Neuronal stem cell (in vitro differentiated cells): ENCODE measurements at regions not wholly inside any gene's neighbourhood (a gene's known extent, or its start where the extent isn't known, plus 50 kb on each side); places are given as distances from the start of the nearest gene placed in this dataset.

Experiments
- DNase-seq: peaks from one replicate; pipeline ENCODE4 v3.0.0-alpha.2; 2013; ENCODE audit warnings: low spot score
- H2AFZ ChIP-seq: one replicate; pipeline ENCODE4 v1.6.1; 2013; ENCODE audit warnings: mild to moderate bottlenecking, low read length, inconsistent platforms
- H2AK5ac ChIP-seq: 2 replicates; pipeline ENCODE4 v1.6.1; 2013; ENCODE audit warnings: low read depth, mild to moderate bottlenecking, inconsistent platforms, low read length, moderate library complexity, mixed read lengths
- H2BK120ac ChIP-seq: 2 replicates; pipeline ENCODE4 v1.6.1; 2013; ENCODE audit warnings: low read depth, mild to moderate bottlenecking, inconsistent platforms, low read length, moderate library complexity, mixed read lengths
- H2BK12ac ChIP-seq: one replicate; pipeline ENCODE4 v1.6.1; 2013; ENCODE audit warnings: low read length, inconsistent platforms
- H2BK15ac ChIP-seq: 2 replicates; pipeline ENCODE4 v1.6.1; 2013; ENCODE audit warnings: mild to moderate bottlenecking, low read length, inconsistent platforms, mixed read lengths
- H2BK5ac ChIP-seq: one replicate; pipeline ENCODE4 v1.6.1; 2013; ENCODE audit warnings: inconsistent platforms, mild to moderate bottlenecking, low read length, moderate library complexity
- H3K14ac ChIP-seq: one replicate; pipeline ENCODE4 v1.6.1; 2013; ENCODE audit warnings: low read length, inconsistent platforms
- H3K18ac ChIP-seq: 2 replicates; pipeline ENCODE4 v1.6.1; 2013; ENCODE audit warnings: low read length, inconsistent platforms
- H3K23ac ChIP-seq: 2 replicates; pipeline ENCODE4 v1.6.1; 2013; ENCODE audit warnings: low read depth, mild to moderate bottlenecking, mixed read lengths, low read length, inconsistent platforms; ENCODE audit not compliant: poor library complexity
- H3K27ac ChIP-seq: replicated peaks from 3 replicates; pipeline ENCODE4 v1.5.1; 2013; ENCODE audit warnings: low read length, inconsistent platforms
- H3K27me3 ChIP-seq, 3 experiments: 2 replicates each; pipeline ENCODE4 v1.6.1; 2013; ENCODE audit warnings: low read length in 3 of 3, mild to moderate bottlenecking in 2 of 3, inconsistent platforms in 1 of 3, low read depth in 1 of 3, mixed read lengths in 1 of 3, moderate library complexity in 1 of 3; ENCODE audit not compliant: control insufficient read depth in 3 of 3, insufficient read depth in 3 of 3
- H3K36me3 ChIP-seq, 2 donors: replicated peaks in 1 of 2; 2 replicates each; pipeline ENCODE4 v1.6.1; 2013; ENCODE audit warnings: low read length in 2 of 2; ENCODE audit not compliant: control insufficient read depth in 2 of 2, insufficient read depth in 2 of 2
- H3K4ac ChIP-seq: 2 replicates; pipeline ENCODE4 v1.6.1; 2013; ENCODE audit warnings: inconsistent platforms, mild to moderate bottlenecking, low read length, moderate library complexity
- H3K4me1 ChIP-seq, 2 donors: 1 replicate in 1 of 2; 2 replicates in 1 of 2; pipeline ENCODE4 v1.6.1; 2013; ENCODE audit warnings: low read length in 2 of 2, low read depth in 1 of 2; ENCODE audit not compliant: control insufficient read depth in 2 of 2, insufficient read depth in 1 of 2
- H3K4me2 ChIP-seq: one replicate; pipeline ENCODE4 v1.6.1; 2013; ENCODE audit warnings: mild to moderate bottlenecking, low read length, inconsistent platforms; ENCODE audit not compliant: insufficient read depth, poor library complexity, severe bottlenecking
- H3K4me3 ChIP-seq, 2 donors: 2 replicates each; pipeline ENCODE4 v1.5.1; 2013; ENCODE audit warnings: low read length in 2 of 2, mild to moderate bottlenecking in 2 of 2, inconsistent platforms in 1 of 2, moderate library complexity in 1 of 2
- H3K79me1 ChIP-seq: one replicate; pipeline ENCODE4 v1.6.1; 2013; ENCODE audit warnings: low read depth, mild to moderate bottlenecking, inconsistent platforms, low read length, moderate library complexity
- H3K9ac ChIP-seq: one replicate; pipeline ENCODE4 v1.6.1; 2013; ENCODE audit warnings: mild to moderate bottlenecking, low read depth, low read length, inconsistent platforms; ENCODE audit not compliant: poor library complexity
- H3K9me3 ChIP-seq, 2 donors: replicated peaks in 1 of 2; 2 replicates each; pipeline versions ENCODE3 to v1.6.1; 2013; ENCODE audit warnings: low read length in 2 of 2, mild to moderate bottlenecking in 2 of 2, inconsistent platforms in 1 of 2, low read depth in 1 of 2, mixed read lengths in 1 of 2, moderate library complexity in 1 of 2; ENCODE audit not compliant: control insufficient read depth in 2 of 2, insufficient read depth in 1 of 2
- H4K8ac ChIP-seq: one replicate; pipeline ENCODE4 v1.6.1; 2013; ENCODE audit warnings: low read depth, mild to moderate bottlenecking, inconsistent platforms, low read length, moderate library complexity
- H4K91ac ChIP-seq: one replicate; pipeline ENCODE4 v1.6.1; 2013; ENCODE audit warnings: low read length, low read depth, mild to moderate bottlenecking, inconsistent platforms; ENCODE audit not compliant: poor library complexity
- WGBS, 2 donors: extraction: QIAGEN DNeasy Blood & Tissue Kit; methylation state at CpG; one replicate each; pipeline ENCODE4 v1.1.7; 2013; ENCODE audit warnings: missing lambda C conversion rate in 2 of 2, mixed read lengths in 1 of 2; ENCODE audit not compliant: insufficient read length in 2 of 2, insufficient replicate concordance in 1 of 2; ENCODE audit errors: extremely low coverage in 2 of 2; 5-methylcytosine and 5-hydroxymethylcytosine counted together

- no CpG with 5 or more reads among the region's 28 CpGs for WGBS, 2 donors
- Histone ChIP-seq H2BK5ac (no peak overlapping the region), H2AFZ (peak overlapping the region; percentile 22), H3K79me1 (no peaks in the 10 kb centered on the region), H3K23ac (no peak overlapping the region), H2BK120ac (no peak overlapping the region), H3K9ac (peak overlapping the region; percentile 44), H3K27ac (no peak overlapping the region), H2BK12ac (no peak overlapping the region), H3K4ac (no peak overlapping the region), H3K4me3 (no peak overlapping the region), H3K14ac (no peak overlapping the region), H3K9me3 (peaks cover 0 to 15% of the 10 kb centered on the region in 2 donors), H3K18ac (no peak overlapping the region), H3K4me2 (no peak overlapping the region), H2AK5ac (no peak overlapping the region), H3K4me1 (no peaks in the 10 kb centered on the region), H4K8ac (peak overlapping the region; percentile 17), H3K36me3 (no peaks in the 10 kb centered on the region), H2BK15ac (no peak overlapping the region), H4K91ac (no peak overlapping the region), H3K27me3 (no peaks in the 10 kb centered on the region)
- no peak for DNase-seq
These were observed 113.4 kb upstream of the NUPR2 start for GRCh38 chr7:56229631-56230030.

- Histone ChIP-seq H3K4ac (no peak overlapping the region), H3K4me3 (peak overlapping the region in 1 of 2 donors; percentile 64), H2AK5ac (no peak overlapping the region), H2BK12ac (no peak overlapping the region), H4K8ac (no peak overlapping the region), H3K23ac (no peak overlapping the region), H3K4me2 (no peak overlapping the region), H3K14ac (no peak overlapping the region), H3K9ac (no peak overlapping the region), H2BK15ac (no peak overlapping the region), H2AFZ (no peak overlapping the region), H3K9me3 (peaks cover 0 to 22% of the 10 kb centered on the region in 2 donors), H3K27ac (no peak overlapping the region), H3K79me1 (no peaks in the 10 kb centered on the region), H2BK120ac (no peak overlapping the region), H2BK5ac (no peak overlapping the region), H3K18ac (no peak overlapping the region), H3K27me3 (no peaks in the 10 kb centered on the region), H3K36me3 (no peaks in the 10 kb centered on the region), H3K4me1 (no peaks in the 10 kb centered on the region), H4K91ac (no peak overlapping the region)
- DNase-seq: no peak
- WGBS, 2 donors: no CpG with 5 or more reads among the region's 6 CpGs
These were observed 106.6 kb upstream of the NUPR2 start for GRCh38 chr7:56222866-56223265.

- H4K91ac ChIP-seq: no peak overlapping the region
- no peak overlapping the region for H2BK12ac ChIP-seq
- no peak overlapping the region for H3K4me3 ChIP-seq
- no peak overlapping the region for H2BK120ac ChIP-seq
- peaks cover 0 to 41% of the 10 kb centered on the region in 2 donors for H3K9me3 ChIP-seq
- WGBS, 2 donors: no CpG with 5 or more reads among the region's 5 CpGs
- H3K4me1 ChIP-seq: no peaks in the 10 kb centered on the region
- no peak overlapping the region for H3K18ac ChIP-seq
- no peak overlapping the region for H4K8ac ChIP-seq
- no peak overlapping the region for H3K4me2 ChIP-seq
- H2AK5ac ChIP-seq: no peak overlapping the region
- no peaks in the 10 kb centered on the region for H3K79me1 ChIP-seq
- H3K14ac ChIP-seq: no peak overlapping the region
- no peak for DNase-seq
- no peak overlapping the region for H2BK5ac ChIP-seq
- no peak overlapping the region for H3K27ac ChIP-seq
- no peak overlapping the region for H3K4ac ChIP-seq
- H3K9ac ChIP-seq: no peak overlapping the region
- no peak overlapping the region for H2BK15ac ChIP-seq
- H2AFZ ChIP-seq: no peak overlapping the region
- H3K23ac ChIP-seq: no peak overlapping the region
- no peaks in the 10 kb centered on the region for H3K36me3 ChIP-seq
- no peaks in the 10 kb centered on the region for H3K27me3 ChIP-seq
These were observed 102.8 kb upstream of the NUPR2 start for GRCh38 chr7:56219017-56219416.

DNA sequence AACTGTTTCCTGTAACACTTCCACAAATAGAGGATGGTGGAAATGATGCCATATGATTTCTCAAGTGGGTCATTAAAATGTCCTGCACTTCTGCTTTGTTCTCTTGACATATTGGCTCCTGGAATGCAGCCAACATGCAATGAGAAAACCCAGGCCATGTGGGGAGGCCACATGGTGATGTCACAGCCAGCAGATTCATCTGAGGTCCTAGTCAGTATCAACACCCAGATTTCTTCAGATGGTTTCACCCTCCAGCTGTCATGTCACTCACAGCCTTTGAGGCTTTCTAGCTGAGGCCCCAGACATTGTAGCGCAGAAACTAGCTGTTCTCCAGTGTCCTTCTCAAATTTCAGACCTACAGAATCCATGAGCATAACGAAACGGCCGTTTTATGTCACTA, 102.3 kb upstream of the NUPR2 start:
- H3K4me1 ChIP-seq: no peaks in the 10 kb centered on the region
- no peak overlapping the region for H4K8ac ChIP-seq
- WGBS, 2 donors: no CpG with 5 or more reads among the region's 4 CpGs
- peaks cover 0 to 42% of the 10 kb centered on the region in 2 donors for H3K9me3 ChIP-seq
- H2BK5ac ChIP-seq: no peak overlapping the region
- no peak overlapping the region for H2BK15ac ChIP-seq
- no peak overlapping the region for H2BK120ac ChIP-seq
- H3K27ac ChIP-seq: no peak overlapping the region
- no peak overlapping the region for H2BK12ac ChIP-seq
- peak overlapping the region in 1 of 2 donors; percentile 59 for H3K4me3 ChIP-seq
- no peaks in the 10 kb centered on the region for H3K36me3 ChIP-seq
- no peaks in the 10 kb centered on the region for H3K27me3 ChIP-seq
- no peak overlapping the region for H2AFZ ChIP-seq
- DNase-seq: no peak
- H2AK5ac ChIP-seq: no peak overlapping the region
- H3K14ac ChIP-seq: no peak overlapping the region
- H3K79me1 ChIP-seq: no peaks in the 10 kb centered on the region
- no peak overlapping the region for H3K23ac ChIP-seq
- H3K4ac ChIP-seq: no peak overlapping the region
- H3K9ac ChIP-seq: no peak overlapping the region
- no peak overlapping the region for H3K4me2 ChIP-seq
- no peak overlapping the region for H3K18ac ChIP-seq
- H4K91ac ChIP-seq: no peak overlapping the region
